ENCODE measurements at regions not wholly inside any gene's neighbourhood (a gene's known extent, or its start where the extent isn't known, plus 50 kb on each side); places are given as distances from the start of the nearest gene placed in this dataset.
"Not testable (repeated sequence)": the region's sequence is repeated elsewhere in the genome, so short reads cannot be mapped to it uniquely, and the experiment has no call there.

DNA sequence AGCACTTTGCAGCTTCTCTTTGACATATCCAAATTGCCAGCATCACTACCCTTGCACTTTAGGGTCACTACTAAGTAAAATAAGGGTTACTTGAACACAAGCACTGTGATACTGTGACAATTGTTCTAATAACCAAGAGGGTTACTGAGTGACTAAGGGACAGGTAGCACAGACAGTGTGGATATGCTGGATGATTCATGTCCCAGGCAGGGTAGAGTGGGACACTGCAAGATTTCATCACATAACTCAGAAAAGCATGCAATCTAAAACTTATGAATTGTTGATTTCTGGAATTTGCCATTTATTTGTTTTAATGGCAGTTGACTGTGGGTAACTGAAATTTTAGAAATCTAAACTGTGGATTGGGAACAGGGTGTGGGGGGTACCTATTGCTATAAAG is 218.8 kb downstream of the KITLG start:
- TF ChIP-seq, protein P1, sequence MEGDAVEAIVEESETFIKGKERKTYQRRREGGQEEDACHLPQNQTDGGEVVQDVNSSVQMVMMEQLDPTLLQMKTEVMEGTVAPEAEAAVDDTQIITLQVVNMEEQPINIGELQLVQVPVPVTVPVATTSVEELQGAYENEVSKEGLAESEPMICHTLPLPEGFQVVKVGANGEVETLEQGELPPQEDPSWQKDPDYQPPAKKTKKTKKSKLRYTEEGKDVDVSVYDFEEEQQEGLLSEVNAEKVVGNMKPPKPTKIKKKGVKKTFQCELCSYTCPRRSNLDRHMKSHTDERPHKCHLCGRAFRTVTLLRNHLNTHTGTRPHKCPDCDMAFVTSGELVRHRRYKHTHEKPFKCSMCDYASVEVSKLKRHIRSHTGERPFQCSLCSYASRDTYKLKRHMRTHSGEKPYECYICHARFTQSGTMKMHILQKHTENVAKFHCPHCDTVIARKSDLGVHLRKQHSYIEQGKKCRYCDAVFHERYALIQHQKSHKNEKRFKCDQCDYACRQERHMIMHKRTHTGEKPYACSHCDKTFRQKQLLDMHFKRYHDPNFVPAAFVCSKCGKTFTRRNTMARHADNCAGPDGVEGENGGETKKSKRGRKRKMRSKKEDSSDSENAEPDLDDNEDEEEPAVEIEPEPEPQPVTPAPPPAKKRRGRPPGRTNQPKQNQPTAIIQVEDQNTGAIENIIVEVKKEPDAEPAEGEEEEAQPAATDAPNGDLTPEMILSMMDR (IDR thresholded peaks at IDR 0.05): no peak
- no peak for TF ChIP-seq POLR2A (IDR thresholded peaks at IDR 0.05)
- no peak overlapping the region for H3K4me3 ChIP-seq (ENCODE audit: low read depth, poor library complexity, severe bottlenecking)
- intact Hi-C loops (cut with DNase I; ENCODE audit: low total_unique reads): no loop called here
- no peak for DNase-seq (ENCODE audit: low spot score in 2 of 2)

DNA sequence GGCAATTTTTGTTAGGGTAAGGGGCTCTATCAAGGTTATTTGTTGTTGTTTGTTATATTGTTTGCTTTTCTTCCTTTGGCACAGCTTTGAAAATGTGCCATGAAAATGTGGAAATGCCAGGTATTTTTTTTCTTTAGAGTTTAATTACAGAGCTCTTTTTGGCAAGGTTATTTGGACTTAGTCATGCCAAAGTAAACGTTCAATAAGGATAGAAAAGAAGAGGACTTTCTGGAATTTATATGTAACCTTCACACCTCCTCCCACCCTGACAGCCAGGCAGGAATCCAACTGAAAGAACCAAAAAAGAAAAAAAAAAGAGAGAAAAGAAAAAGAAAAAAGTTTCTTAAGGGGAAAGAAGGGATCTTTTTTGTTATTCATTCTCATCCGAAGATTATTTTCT is 217.8 kb downstream of the KITLG start:
- 18 to 20% methylated on average over 2 of the region's 2 CpGs for WGBS, 2 donors
- no peak overlapping the region for H3K4me3 ChIP-seq (ENCODE audit: low read depth, poor library complexity, severe bottlenecking)
- no peak for DNase-seq (ENCODE audit: low spot score in 2 of 2)
- TF ChIP-seq POLR2A (IDR thresholded peaks at IDR 0.05): no peak
- TF ChIP-seq, protein P1 (IDR thresholded peaks at IDR 0.05): no peak
- intact Hi-C loops (cut with DNase I; ENCODE audit: low total_unique reads): no loop called here

DNA sequence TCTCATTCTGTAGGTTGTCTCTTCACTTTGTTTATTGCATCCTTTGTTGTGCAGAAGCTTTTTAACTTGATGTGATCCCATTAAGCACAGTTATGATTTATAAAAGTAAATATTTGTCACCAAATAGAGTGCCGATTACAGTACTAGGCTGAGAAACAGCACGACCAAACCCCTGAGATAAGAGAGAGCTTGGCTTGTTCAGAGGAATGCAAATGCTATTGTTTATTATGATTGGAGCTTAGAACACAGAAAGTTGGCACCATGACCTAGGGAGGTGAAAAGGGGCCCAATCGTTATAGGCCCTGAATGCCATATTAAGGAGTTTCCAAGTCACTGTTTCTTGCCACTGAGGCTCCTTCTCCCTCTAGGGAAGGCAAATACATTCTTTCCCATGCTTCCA is 214.9 kb downstream of the KITLG start:
- H3K4me3 ChIP-seq (ENCODE audit: low read depth, poor library complexity, severe bottlenecking): no peak overlapping the region
- no peak for DNase-seq (ENCODE audit: low spot score in 2 of 2)
- TF ChIP-seq, protein P1 (IDR thresholded peaks at IDR 0.05): no peak
- TF ChIP-seq POLR2A (IDR thresholded peaks at IDR 0.05): no peak
- intact Hi-C loops (cut with DNase I; ENCODE audit: low total_unique reads): no loop called here
- 74 to 79% methylated on average over 3 of the region's 3 CpGs for WGBS, 2 donors

DNA sequence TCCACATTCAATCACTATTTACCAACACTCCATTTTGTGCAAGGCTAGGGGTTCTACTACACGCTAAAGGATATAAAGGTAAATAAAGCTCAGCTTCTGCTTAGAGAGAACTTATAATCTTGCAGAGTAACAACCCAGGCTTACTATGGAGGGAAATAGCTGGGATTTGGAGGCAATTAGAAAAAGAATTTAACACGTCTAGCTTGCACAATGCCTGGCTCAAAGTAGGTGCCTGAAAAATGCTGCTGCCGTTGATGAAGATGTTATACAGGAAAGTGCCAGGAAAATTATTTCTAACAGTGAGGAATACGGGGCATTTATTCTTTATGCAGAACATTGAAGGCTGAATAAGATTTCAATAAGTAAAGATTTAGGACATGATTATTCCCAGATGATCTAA is 214.2 kb downstream of the KITLG start:
- no peak for DNase-seq (ENCODE audit: low spot score in 2 of 2)
- intact Hi-C loops (cut with DNase I; ENCODE audit: low total_unique reads): no loop called here
- H3K4me3 ChIP-seq (ENCODE audit: low read depth, poor library complexity, severe bottlenecking): no peak overlapping the region
- no peak for TF ChIP-seq POLR2A (IDR thresholded peaks at IDR 0.05)
- TF ChIP-seq, protein P1 (IDR thresholded peaks at IDR 0.05): no peak
- 52 to 73% methylated on average over 4 of the region's 4 CpGs for WGBS, 2 donors

DNA sequence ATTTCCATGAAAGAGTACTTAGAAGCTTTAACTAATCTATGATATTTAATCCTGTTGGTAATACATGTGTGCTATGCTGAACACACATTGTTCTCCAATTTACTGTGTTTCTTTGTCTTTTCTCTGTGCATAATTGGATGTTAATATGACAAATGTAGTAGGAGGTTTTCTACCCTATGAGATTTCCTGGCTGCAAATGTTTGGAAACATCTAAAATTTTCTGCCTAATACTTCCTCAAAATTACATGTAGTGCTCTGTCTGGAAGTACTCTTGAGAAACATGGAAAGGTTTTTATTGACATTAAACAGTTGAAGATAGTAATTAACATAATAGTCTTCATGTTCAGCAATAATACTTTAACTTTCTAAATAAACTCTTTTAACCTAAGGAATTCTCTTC is 213.0 kb downstream of the KITLG start:
- no peak overlapping the region for H3K4me3 ChIP-seq (ENCODE audit: low read depth, poor library complexity, severe bottlenecking)
- TF ChIP-seq, protein P1 (IDR thresholded peaks at IDR 0.05): no peak
- no peak for TF ChIP-seq POLR2A (IDR thresholded peaks at IDR 0.05)
- intact Hi-C loops (cut with DNase I; ENCODE audit: low total_unique reads): no loop called here
- no peak for DNase-seq (ENCODE audit: low spot score in 2 of 2)

DNA sequence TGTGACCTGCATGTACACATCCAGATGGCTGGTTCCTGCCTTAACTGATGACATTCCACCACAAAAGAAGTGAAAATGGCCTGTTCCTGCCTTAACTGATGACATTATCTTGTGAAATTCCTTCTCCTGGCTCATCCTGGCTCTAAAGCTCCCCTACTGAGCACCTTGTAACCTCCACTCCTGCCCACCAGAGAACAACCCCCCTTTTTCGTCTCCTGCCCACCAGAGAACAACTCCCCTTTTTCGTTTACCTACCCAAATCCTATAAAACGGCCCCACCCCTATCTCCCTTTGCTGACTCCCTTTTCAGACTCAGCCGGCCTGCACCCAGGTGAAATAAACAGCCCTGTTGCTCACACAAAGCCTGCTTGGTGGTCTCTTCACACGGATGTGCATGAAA is 212.2 kb downstream of the KITLG start:
- H3K4me3 ChIP-seq (ENCODE audit: low read depth, poor library complexity, severe bottlenecking); DNase-seq (ENCODE audit: low spot score in 2 of 2); intact Hi-C loops (cut with DNase I; ENCODE audit: low total_unique reads): not testable (repeated sequence)
- WGBS, 2 donors: 94 to 95% methylated on average over 5 of the region's 5 CpGs

Data from lower leg skin (tissue), 4 donors.